CD1c-positive myeloid dendritic cell (primary cell): ENCODE measurements at regions not wholly inside any gene's neighbourhood (a gene's known extent, or its start where the extent isn't known, plus 50 kb on each side); places are given as distances from the start of the nearest gene placed in this dataset.

Experiments used
- DNase-seq: peaks from one replicate; pipeline ENCODE4 v3.0.0-alpha.2; 2016; ENCODE audit errors: extremely low spot score

DNA sequence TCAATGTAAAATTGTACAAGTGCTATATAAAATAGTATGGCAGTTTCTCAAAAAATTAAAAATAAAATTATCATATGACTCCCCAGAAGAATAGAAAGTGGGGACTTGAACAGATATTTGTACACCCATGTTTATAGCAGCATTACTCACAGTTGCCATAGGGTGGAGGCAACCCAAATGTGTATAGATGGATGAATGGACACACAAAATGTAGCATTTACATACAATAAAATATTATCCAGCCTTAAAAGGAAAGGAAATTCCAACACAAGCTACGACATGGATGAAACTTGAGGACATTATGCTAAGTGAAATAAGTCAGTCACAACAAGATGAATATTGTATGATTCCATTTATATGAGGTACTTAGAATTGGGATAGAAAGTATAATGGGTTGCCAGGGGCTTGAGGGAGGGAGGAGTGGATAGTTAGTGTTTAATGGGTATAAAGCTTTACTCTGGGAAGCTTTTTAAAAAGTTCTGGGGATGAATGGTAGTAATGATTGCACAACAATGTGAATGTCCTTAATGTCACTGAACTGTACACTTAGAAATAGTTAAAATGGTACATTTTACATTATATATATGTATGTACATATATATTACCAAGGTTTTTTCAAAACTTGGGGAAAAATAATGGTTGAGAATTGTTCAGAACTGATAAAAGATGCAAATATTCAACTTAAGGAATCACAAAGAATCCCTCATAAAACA is 53.0 kb upstream of the ADORA3 start:
- DNase-seq: no peak

DNA sequence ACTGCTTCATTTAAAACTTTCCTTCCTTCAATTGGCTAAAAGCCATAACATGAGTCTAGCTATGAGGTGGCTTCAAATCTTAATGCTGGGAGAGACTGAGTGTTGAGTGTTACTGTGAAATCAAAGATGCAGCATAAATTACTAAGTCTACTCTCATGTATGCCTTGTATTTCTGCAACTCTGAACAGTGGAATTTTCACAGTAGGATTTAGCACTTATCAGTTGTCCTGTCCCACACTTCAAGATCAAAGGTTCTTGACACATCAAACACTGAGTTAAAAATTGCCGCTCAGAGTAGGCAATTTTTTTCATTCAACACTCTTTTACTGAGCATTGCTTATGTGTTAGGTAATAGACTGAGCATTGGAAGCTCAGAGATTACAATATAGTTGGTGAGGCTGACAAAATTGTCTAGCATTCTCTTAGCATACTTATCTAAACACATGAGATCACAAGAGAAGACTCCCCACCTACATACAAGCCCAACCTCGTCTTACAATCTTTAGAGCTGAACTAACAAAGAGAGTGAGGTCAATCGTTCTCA is 56.4 kb upstream of the ADORA3 start:
- no peak for DNase-seq

DNA sequence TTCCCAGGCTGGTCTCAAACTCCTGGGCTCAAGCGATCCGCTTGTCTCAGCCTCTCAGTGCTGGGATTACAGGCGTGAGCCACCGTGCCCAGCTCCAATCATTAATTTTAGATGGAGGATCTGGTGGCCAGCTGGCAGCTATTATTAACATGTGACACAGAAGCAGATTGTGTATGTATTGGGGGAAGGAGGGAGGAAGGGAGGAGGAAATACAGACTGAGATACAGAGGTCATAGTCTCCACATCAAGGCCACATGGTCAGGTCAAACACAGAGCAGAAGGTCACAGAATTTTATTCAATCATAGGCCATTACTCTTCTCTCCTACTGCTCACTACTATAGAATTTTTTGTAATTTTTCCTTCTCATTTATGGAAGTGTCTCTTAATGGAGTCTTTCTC is 57.9 kb upstream of the ADORA3 start:
- no peak for DNase-seq

DNA sequence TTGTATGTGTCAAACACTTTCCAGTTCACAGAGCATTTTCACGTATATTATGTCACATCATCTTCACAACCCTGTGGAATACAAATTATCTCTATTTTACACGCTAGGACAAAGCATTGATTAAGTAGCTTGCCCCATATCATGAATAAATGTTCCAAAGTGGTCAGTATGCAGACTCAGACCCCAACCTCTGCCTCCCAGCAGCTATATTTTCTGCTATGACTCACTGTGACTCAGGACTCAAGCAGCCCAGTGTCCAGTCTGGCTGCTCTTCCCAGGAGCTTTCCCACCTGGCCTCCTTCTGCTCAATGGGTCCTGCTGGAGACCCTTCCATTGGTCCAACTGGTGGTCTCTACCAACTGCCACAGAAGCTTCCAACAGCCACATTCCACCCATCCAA is 56.0 kb upstream of the RAP1A start:
- no peak for DNase-seq

DNA sequence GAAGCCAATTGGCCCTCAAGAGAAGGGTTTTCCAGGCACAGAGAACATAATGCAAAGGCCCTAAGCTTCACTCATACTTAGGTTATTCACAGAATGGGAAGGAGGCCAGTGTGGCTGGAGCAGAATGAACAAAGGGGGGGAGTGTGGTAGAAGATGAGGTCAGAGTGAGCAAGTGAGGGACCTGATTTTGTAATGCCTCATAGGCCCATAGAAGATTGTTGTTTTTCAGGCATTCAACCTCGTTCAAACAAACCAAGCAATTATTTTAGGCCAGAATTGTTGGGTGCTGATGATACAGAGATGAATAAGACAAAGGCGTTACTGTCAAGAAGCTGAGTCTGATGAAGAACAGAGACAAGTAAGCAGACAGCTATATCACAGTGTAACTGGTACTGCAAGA is 54.5 kb upstream of the RAP1A start:
- no peak for DNase-seq

DNA sequence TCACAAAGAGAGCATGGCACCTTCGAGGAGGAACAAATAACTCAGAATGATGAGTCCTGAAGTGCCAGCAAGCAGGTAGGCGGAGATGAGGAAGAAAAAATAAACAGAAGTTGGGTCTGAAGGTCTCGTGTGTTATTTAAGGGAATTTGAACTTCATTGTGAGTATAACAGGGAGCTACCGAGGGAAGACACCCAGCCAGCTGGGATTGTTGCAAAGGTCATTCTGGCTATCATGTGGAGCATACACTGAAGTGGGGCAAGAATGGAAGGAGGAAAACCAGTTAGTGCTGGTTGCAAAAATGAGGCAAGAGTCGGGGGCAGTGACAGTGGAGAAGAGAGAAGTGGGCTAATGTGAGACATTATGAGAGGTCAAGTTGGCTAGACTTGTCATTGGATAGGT is 53.6 kb upstream of the RAP1A start:
- peak; percentile 47 for DNase-seq

DNA sequence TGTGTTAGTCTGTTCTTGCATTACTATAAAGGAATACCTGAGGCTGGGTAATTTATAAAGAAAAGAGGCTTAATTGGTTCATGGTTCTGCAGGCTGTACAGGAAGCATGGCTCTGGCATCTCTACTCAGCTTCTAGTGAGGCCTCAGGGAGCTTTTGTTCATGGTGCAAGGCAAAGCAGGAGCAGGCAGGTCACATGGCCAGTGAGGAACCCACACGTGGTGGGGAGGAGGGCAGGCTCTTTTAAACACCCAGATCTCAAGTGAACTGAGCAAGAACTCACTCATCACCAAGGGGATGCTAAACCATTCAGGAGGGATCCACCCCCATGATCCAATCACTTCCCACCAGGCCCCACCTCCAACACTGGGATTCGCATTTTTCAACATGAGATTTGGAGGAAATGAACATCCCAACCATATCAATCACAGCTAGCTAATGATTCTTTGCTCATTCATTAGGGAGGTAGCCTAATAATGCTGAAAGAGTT is 51.4 kb upstream of the RAP1A start:
- no peak for DNase-seq
